ENCODE measurements at regions not wholly inside any gene's neighbourhood (a gene's known extent, or its start where the extent isn't known, plus 50 kb on each side); places are given as distances from the start of the nearest gene placed in this dataset.

GRCh38 chr16:64321066-64321465 is 800.8 kb downstream of the CDH11 start:
- DNase-seq (no peak), ATAC-seq (no peak)
- intact Hi-C loops (cut with DNase I): no loop called here
- Histone ChIP-seq H3K36me3 (no peaks in the 10 kb centered on the region), H3K27ac (no peak overlapping the region), H3K9me3 (no peaks in the 10 kb centered on the region), H3K4me1 (no peaks in the 10 kb centered on the region), H3K27me3 (no peaks in the 10 kb centered on the region), H3K4me3 (no peak overlapping the region)
- 67 to 79% (median 72%) methylated on average over 1 of the region's 1 CpG for WGBS, 4 donors
- TF ChIP-seq CTCF (IDR thresholded peaks at IDR 0.05) (no peak), POLR2A (IDR thresholded peaks at IDR 0.05) (no peak)

GRCh38 chr16:64317601-64318000 is 804.3 kb downstream of the CDH11 start:
- H3K36me3 ChIP-seq: no peaks in the 10 kb centered on the region
- ATAC-seq (no peak), DNase-seq (no peak)
- no peak overlapping the region for H3K27ac ChIP-seq
- no peaks in the 10 kb centered on the region for H3K9me3 ChIP-seq
- H3K4me1 ChIP-seq: no peaks in the 10 kb centered on the region
- no peak overlapping the region for H3K4me3 ChIP-seq
- H3K27me3 ChIP-seq: no peaks in the 10 kb centered on the region
- 86 to 94% (median 90%) methylated on average over 1 of the region's 1 CpG for WGBS, 4 donors
- no peak for TF ChIP-seq CTCF (IDR thresholded peaks at IDR 0.05)
- TF ChIP-seq POLR2A (IDR thresholded peaks at IDR 0.05): no peak
- intact Hi-C loops (cut with DNase I): no loop called here

GRCh38 chr16:64313726-64314125 is 808.1 kb downstream of the CDH11 start:
- intact Hi-C loops (cut with DNase I): no loop called here
- H3K36me3 ChIP-seq: no peaks in the 10 kb centered on the region
- no peaks in the 10 kb centered on the region for H3K4me1 ChIP-seq
- DNase-seq: no peak
- WGBS, 4 donors: 88 to 93% (median 90%) methylated on average over 4 of the region's 4 CpGs
- no peak for TF ChIP-seq POLR2A (IDR thresholded peaks at IDR 0.05)
- TF ChIP-seq CTCF (IDR thresholded peaks at IDR 0.05): no peak
- H3K27ac ChIP-seq: no peak overlapping the region
- ATAC-seq: no peak
- no peak overlapping the region for H3K4me3 ChIP-seq
- H3K9me3 ChIP-seq: peaks cover 0 to 12% (median 2%) of the 10 kb centered on the region in 12 donors
- H3K27me3 ChIP-seq: no peaks in the 10 kb centered on the region

- Histone ChIP-seq H3K27me3 (no peaks in the 10 kb centered on the region), H3K27ac (no peak overlapping the region), H3K36me3 (no peaks in the 10 kb centered on the region), H3K4me3 (no peak overlapping the region), H3K4me1 (no peaks in the 10 kb centered on the region), H3K9me3 (peaks cover 0 to 12% (median 2%) of the 10 kb centered on the region in 12 donors)
- no peak for ATAC-seq
- 84 to 89% (median 86%) methylated on average over 2 of the region's 2 CpGs for WGBS, 4 donors
- intact Hi-C loops (cut with DNase I): no loop called here
- TF ChIP-seq POLR2A (IDR thresholded peaks at IDR 0.05) (no peak), CTCF (IDR thresholded peaks at IDR 0.05) (no peak)
- no peak for DNase-seq
These were observed 808.9 kb downstream of the CDH11 start for GRCh38 chr16:64312980-64313379.
